Thyroid gland (tissue), 4 donors: ENCODE measurements at regions not wholly inside any gene's neighbourhood (a gene's known extent, or its start where the extent isn't known, plus 50 kb on each side); places are given as distances from the start of the nearest gene placed in this dataset.

ENCODE experiments used
- DNase-seq, 2 donors: peaks; one replicate each; pipeline ENCODE4 v3.0.0-alpha.2; 2019
- H3K27ac ChIP-seq, 3 donors: fragments of 200-600 bp; sonication (generic); 1 replicate in 2 of 3; 2 replicates in 1 of 3; pipeline ENCODE4 v1.5.1; 2016 to 2019; ENCODE audit warnings: mild to moderate bottlenecking in 1 of 3, moderate library complexity in 1 of 3
- H3K27me3 ChIP-seq: fragments of 200-600 bp; sonication (generic); one replicate; pipeline ENCODE4 v1.5.1; 2019
- H3K36me3 ChIP-seq, 2 donors: fragments of 200-600 bp; sonication (generic); one replicate each; pipeline ENCODE4 v1.5.1; 2016 to 2019
- H3K4me1 ChIP-seq, 2 donors: fragments of 200-600 bp; sonication (generic); one replicate each; pipeline ENCODE4 v1.5.1; 2017 to 2019
- H3K4me3 ChIP-seq, 3 donors: fragments of 200-600 bp; sonication (generic); replicated peaks in 1 of 3; 1 replicate in 2 of 3; 2 replicates in 1 of 3; pipeline ENCODE4 v1.5.1; 2016; ENCODE audit warnings: mild to moderate bottlenecking in 1 of 3
- H3K9me3 ChIP-seq: fragments of 200-600 bp; sonication (generic); one replicate; pipeline ENCODE4 v1.5.1; 2017
- POLR2A ChIP-seq, 2 donors: fragments of 450-650 bp; IDR thresholded peaks; one replicate each; pipeline ENCODE4 v1.6.1; 2017; ENCODE audit warnings: antibody characterized with exemption in 2 of 2, mild to moderate bottlenecking in 2 of 2, moderate library complexity in 1 of 2
- WGBS, 2 donors: methylation state at CpG; one replicate each; pipeline ENCODE4 v1.1.5; 2017; 5-methylcytosine and 5-hydroxymethylcytosine counted together
- intact Hi-C: fragments of 100-400 bp; cut with DNase I; formaldehyde crosslinking; loops from one replicate; pipeline ENCODE4 v1.15.1; 2023
- TF ChIP-seq, protein P1 (sequence below), 6 experiments: fragments of 200-600 bp in 3 of 6; fragments of 450-650 bp in 3 of 6; sonication (generic) in 3 of 6; IDR thresholded peaks; one replicate each; pipeline ENCODE4 v1.5.1; 2016 to 2019; ENCODE audit warnings: antibody characterized with exemption in 6 of 6, mild to moderate bottlenecking in 2 of 6, inconsistent platforms in 1 of 6, moderate library complexity in 1 of 6

DNA sequence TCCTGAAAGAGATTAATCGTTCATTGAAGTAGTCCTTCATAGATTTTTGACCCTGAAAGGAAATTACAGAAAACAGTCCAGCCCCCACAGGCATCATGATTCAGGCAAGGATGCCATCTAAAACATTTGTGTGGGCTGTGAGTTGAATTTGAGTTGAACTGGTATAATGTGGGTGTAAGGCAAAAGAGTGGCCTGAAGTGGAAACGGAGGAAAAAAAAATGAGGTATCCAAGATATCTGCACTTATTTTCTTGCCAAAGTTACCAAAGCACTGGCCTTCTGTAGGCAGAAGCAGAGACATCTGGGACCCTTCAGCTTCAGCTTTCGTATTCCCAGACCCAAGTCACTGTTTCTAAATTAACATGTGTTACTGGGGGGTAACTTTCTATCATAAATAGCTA lies 105.1 kb upstream of the DIO2 start:
- no peak overlapping the region for H3K27ac ChIP-seq
- no peaks in the 10 kb centered on the region for H3K36me3 ChIP-seq
- WGBS, 2 donors, result 55 to 70% methylated on average over 3 of the region's 3 CpGs

DNA sequence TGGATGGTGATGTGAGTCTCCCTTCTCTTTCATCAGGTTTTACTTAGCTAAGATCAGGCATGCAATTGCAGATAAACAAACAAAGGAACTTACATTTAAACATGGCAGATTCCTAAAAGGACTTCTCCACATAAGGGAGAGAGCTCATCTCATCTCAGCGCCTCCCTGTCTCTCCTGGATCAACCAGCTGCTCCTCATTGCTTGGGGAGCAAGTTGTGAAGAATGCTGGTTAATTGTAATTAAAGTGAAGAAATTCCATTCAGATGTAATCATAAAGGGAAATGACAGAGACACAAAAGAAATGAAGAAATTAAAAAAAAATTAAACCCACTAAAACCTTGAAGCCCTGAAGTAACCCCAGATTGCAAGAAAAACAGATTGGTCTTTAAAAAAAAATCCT lies 104.4 kb upstream of the DIO2 start:
- no peak for TF ChIP-seq POLR2A (IDR thresholded peaks at IDR 0.05)
- TF ChIP-seq, protein P1, sequence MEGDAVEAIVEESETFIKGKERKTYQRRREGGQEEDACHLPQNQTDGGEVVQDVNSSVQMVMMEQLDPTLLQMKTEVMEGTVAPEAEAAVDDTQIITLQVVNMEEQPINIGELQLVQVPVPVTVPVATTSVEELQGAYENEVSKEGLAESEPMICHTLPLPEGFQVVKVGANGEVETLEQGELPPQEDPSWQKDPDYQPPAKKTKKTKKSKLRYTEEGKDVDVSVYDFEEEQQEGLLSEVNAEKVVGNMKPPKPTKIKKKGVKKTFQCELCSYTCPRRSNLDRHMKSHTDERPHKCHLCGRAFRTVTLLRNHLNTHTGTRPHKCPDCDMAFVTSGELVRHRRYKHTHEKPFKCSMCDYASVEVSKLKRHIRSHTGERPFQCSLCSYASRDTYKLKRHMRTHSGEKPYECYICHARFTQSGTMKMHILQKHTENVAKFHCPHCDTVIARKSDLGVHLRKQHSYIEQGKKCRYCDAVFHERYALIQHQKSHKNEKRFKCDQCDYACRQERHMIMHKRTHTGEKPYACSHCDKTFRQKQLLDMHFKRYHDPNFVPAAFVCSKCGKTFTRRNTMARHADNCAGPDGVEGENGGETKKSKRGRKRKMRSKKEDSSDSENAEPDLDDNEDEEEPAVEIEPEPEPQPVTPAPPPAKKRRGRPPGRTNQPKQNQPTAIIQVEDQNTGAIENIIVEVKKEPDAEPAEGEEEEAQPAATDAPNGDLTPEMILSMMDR (IDR thresholded peaks at IDR 0.05), result no peak
- Histone ChIP-seq H3K36me3 (no peaks in the 10 kb centered on the region), H3K27ac (no peak overlapping the region), H3K27me3 (no peaks in the 10 kb centered on the region), H3K4me1 (no peaks in the 10 kb centered on the region), H3K9me3 (no peaks in the 10 kb centered on the region), H3K4me3 (no peak overlapping the region)
- intact Hi-C loops, result no loop called here
- 87 to 90% methylated on average over 1 of the region's 1 CpG for WGBS, 2 donors
- no peak for DNase-seq

More for the DNA sequence above, 105.1 kb upstream of the DIO2 start:
- Histone ChIP-seq H3K9me3 (no peaks in the 10 kb centered on the region), H3K27me3 (no peaks in the 10 kb centered on the region), H3K4me3 (no peak overlapping the region), H3K4me1 (no peaks in the 10 kb centered on the region)
- TF ChIP-seq, protein P1 (IDR thresholded peaks at IDR 0.05), result no peak
- TF ChIP-seq POLR2A (IDR thresholded peaks at IDR 0.05), result no peak
- DNase-seq, result no peak
- intact Hi-C loops, result no loop called here

DNA sequence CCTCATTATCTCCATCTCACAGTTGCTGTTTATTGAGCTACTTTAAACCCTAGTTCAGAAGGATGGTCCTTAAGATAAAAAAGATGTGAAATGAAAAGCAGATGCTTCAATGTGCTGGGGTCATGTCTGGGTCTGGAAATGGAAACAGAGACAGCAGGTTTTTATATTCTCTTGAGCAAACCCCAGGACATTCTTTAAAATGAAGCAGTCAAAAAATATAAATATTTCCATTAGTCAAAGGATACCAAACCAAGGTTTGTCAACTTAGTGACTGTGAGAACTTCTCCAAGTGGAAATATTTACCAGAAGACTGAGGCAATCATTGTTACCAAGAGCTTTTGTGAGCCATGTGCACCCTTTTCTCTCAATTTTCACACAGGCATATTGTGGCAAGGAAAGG lies 102.5 kb upstream of the DIO2 start:
- no peak overlapping the region for H3K4me3 ChIP-seq
- no peak for DNase-seq
- H3K27me3 ChIP-seq, result no peaks in the 10 kb centered on the region
- no peaks in the 10 kb centered on the region for H3K9me3 ChIP-seq
- intact Hi-C loops, result no loop called here
- no peak overlapping the region for H3K27ac ChIP-seq
- TF ChIP-seq, protein P1 (IDR thresholded peaks at IDR 0.05), result no peak
- TF ChIP-seq POLR2A (IDR thresholded peaks at IDR 0.05), result no peak
- no peaks in the 10 kb centered on the region for H3K4me1 ChIP-seq
- H3K36me3 ChIP-seq, result no peaks in the 10 kb centered on the region

DNA sequence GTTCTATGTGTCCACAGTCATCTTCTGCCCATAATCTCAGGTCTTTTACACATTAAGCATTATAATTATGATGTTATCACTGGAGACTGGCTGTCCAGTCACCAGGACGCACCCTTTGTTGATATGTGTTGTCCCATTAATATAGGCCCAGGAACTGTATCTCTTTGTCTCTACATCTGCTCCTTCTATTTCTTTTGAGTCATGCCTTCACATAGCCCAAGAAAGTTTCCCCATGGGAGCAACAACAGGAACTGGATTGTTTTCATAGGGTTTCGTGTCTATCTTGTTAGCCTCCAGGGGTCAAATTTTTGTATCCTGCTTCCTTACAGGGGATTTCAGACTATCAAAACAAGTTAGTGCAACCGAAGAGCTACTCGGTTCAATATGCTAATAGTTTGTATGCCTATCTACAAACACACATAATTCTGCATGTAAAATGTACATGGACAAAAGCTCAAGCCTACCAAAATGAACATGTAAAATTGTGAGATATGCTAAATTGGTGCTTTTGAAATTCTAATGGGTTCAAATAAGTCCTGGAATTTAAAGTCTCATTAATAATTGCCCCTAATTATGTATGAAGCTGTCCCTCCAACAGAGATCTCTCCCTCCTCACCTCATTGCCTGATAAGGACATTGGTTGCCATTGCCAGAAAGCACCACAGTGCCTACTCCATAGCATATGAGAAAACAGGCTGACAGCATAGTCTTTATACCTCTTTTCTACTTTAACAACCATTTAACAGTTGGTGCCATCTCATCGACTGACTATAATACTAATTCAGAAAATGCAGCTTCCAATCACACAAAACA lies 99.8 kb upstream of the DIO2 start:
- no peaks in the 10 kb centered on the region for H3K4me1 ChIP-seq
- H3K4me3 ChIP-seq, result no peak overlapping the region
- WGBS, 2 donors, result 68 to 74% methylated on average over 5 of the region's 5 CpGs

More for the DNA sequence above, 99.8 kb upstream of the DIO2 start:
- no peak overlapping the region for H3K27ac ChIP-seq
- H3K36me3 ChIP-seq, result no peaks in the 10 kb centered on the region
- no peaks in the 10 kb centered on the region for H3K27me3 ChIP-seq
- DNase-seq, result no peak
- TF ChIP-seq, protein P1 (IDR thresholded peaks at IDR 0.05), result no peak
- no peak for TF ChIP-seq POLR2A (IDR thresholded peaks at IDR 0.05)
- H3K9me3 ChIP-seq, result no peaks in the 10 kb centered on the region
- intact Hi-C loops, result no loop called here
